H9 (cell line): ENCODE measurements at regions not wholly inside any gene's neighbourhood (a gene's known extent, or its start where the extent isn't known, plus 50 kb on each side); places are given as distances from the start of the nearest gene placed in this dataset.

Source experiments
- DNase-seq: peaks from one replicate; pipeline ENCODE4 v3.0.0-alpha.2; 2017
- H2AFZ ChIP-seq: one replicate; pipeline ENCODE4 v1.6.1; 2013; ENCODE audit warnings: mild to moderate bottlenecking, low read length, control low read depth, moderate library complexity
- H2AK5ac ChIP-seq: 2 replicates; pipeline ENCODE4 v1.6.1; 2013; ENCODE audit warnings: low read length, control low read depth, mixed read lengths; ENCODE audit not compliant: insufficient read length
- H2BK120ac ChIP-seq: one replicate; pipeline ENCODE4 v1.6.1; 2013; ENCODE audit warnings: low read depth, mild to moderate bottlenecking, low read length, control low read depth, inconsistent platforms; ENCODE audit not compliant: poor library complexity, severe bottlenecking
- H2BK12ac ChIP-seq: 2 replicates; pipeline ENCODE4 v1.6.1; 2013; ENCODE audit warnings: low read length, control low read depth, mixed read lengths, low read depth; ENCODE audit not compliant: insufficient read length
- H2BK15ac ChIP-seq: 2 replicates; pipeline ENCODE4 v1.6.1; 2013; ENCODE audit warnings: low read depth, low read length, control low read depth
- H2BK20ac ChIP-seq: one replicate; pipeline ENCODE4 v1.6.1; 2013; ENCODE audit warnings: low read depth, mild to moderate bottlenecking, low read length, control low read depth, inconsistent platforms; ENCODE audit not compliant: poor library complexity, severe bottlenecking
- H2BK5ac ChIP-seq: 2 replicates; pipeline ENCODE4 v1.6.1; 2013; ENCODE audit warnings: low read length, control low read depth, mixed read lengths; ENCODE audit not compliant: insufficient read length
- H3K14ac ChIP-seq: 2 replicates; pipeline ENCODE4 v1.6.1; 2013; ENCODE audit warnings: low read length, control low read depth; ENCODE audit not compliant: insufficient read depth
- H3K18ac ChIP-seq: 2 replicates; pipeline ENCODE4 v1.6.1; 2013; ENCODE audit warnings: low read depth, mild to moderate bottlenecking, mixed read lengths, low read length, control low read depth; ENCODE audit not compliant: insufficient read length
- H3K23ac ChIP-seq: 2 replicates; pipeline ENCODE4 v1.6.1; 2013; ENCODE audit warnings: low read length, control low read depth, mixed read lengths, low read depth; ENCODE audit not compliant: insufficient read length
- H3K23me2 ChIP-seq: 2 replicates; pipeline ENCODE4 v1.6.1; 2013; ENCODE audit warnings: low read depth, mild to moderate bottlenecking, mixed read lengths, low read length, control low read depth; ENCODE audit not compliant: insufficient read length, poor library complexity, severe bottlenecking
- H3K27ac ChIP-seq: 2 replicates; pipeline ENCODE4 v1.5.1; 2013; ENCODE audit warnings: low read length, control low read depth, mixed read lengths, low read depth; ENCODE audit not compliant: insufficient read length
- H3K27me3 ChIP-seq: 2 replicates; pipeline ENCODE4 v1.6.1; 2013; ENCODE audit warnings: low read length, control low read depth, inconsistent platforms; ENCODE audit not compliant: insufficient read depth
- H3K4ac ChIP-seq: 2 replicates; pipeline ENCODE4 v1.6.1; 2013; ENCODE audit warnings: low read depth, mild to moderate bottlenecking, control low read depth, inconsistent platforms, low read length, moderate library complexity
- H3K4me1 ChIP-seq: 2 replicates; pipeline ENCODE4 v1.6.1; 2013; ENCODE audit warnings: low read length, control low read depth, inconsistent platforms; ENCODE audit not compliant: insufficient read depth
- H3K4me2 ChIP-seq: 2 replicates; pipeline ENCODE4 v1.6.1; 2013; ENCODE audit warnings: low read length, control low read depth, mixed read lengths; ENCODE audit not compliant: insufficient read length, insufficient read depth
- H3K56ac ChIP-seq: 2 replicates; pipeline ENCODE4 v1.6.1; 2013; ENCODE audit warnings: low read depth, mild to moderate bottlenecking, mixed read lengths, low read length, control low read depth; ENCODE audit not compliant: insufficient read length
- H3K79me1 ChIP-seq: 2 replicates; pipeline ENCODE4 v1.6.1; 2013; ENCODE audit warnings: low read depth, mild to moderate bottlenecking, moderate library complexity, low read length, control low read depth, inconsistent platforms; ENCODE audit not compliant: insufficient read depth, poor library complexity, severe bottlenecking
- H3K79me2 ChIP-seq: 2 replicates; pipeline ENCODE4 v1.6.1; 2013; ENCODE audit warnings: low read length, control low read depth, inconsistent platforms; ENCODE audit not compliant: insufficient read depth
- H3K9ac ChIP-seq: 2 replicates; pipeline ENCODE4 v1.6.1; 2013; ENCODE audit warnings: low read length, control low read depth, mixed read lengths; ENCODE audit not compliant: insufficient read length; ENCODE audit errors: extremely low read depth
- H3K9me3 ChIP-seq: one replicate; pipeline ENCODE4 v1.6.1; 2013; ENCODE audit warnings: low read depth, low read length, inconsistent platforms; ENCODE audit not compliant: control insufficient read depth
- H3T11ph ChIP-seq: one replicate; pipeline ENCODE4 v1.6.1; 2013; ENCODE audit warnings: mild to moderate bottlenecking, low read length, control low read depth, inconsistent platforms
- H4K20me1 ChIP-seq: one replicate; pipeline ENCODE4 v1.6.1; 2013; ENCODE audit not compliant: control insufficient read depth, insufficient read length, insufficient read depth
- H4K5ac ChIP-seq: 2 replicates; pipeline ENCODE4 v1.6.1; 2013; ENCODE audit warnings: low read depth, mild to moderate bottlenecking, mixed read lengths, low read length, control low read depth; ENCODE audit not compliant: insufficient read length
- H4K8ac ChIP-seq: replicated peaks from 2 replicates; pipeline ENCODE4 v1.6.1; 2013; ENCODE audit warnings: low read length, control low read depth, mixed read lengths, low read depth; ENCODE audit not compliant: insufficient read length
- H4K91ac ChIP-seq: 2 replicates; pipeline ENCODE4 v1.6.1; 2013; ENCODE audit warnings: low read depth, mild to moderate bottlenecking, moderate library complexity, mixed read lengths, low read length, control low read depth; ENCODE audit not compliant: insufficient read length
- H3K27ac Mint-ChIP-seq, 3 experiments: 2 replicates in 2 of 3; 3 replicates in 1 of 3; pipeline ENCODE4 v1.8.0; 2020 to 2021; ENCODE audit warnings: mixed read lengths in 3 of 3, mild to moderate bottlenecking in 1 of 3, moderate library complexity in 1 of 3
- H3K27me3 Mint-ChIP-seq: 2 replicates; pipeline ENCODE4 v1.8.0; 2021; ENCODE audit warnings: low read depth, mild to moderate bottlenecking, moderate library complexity, mixed read lengths
- H3K36me3 Mint-ChIP-seq, 3 experiments: 2 replicates in 2 of 3; 3 replicates in 1 of 3; pipeline ENCODE4 v1.8.0; 2020 to 2021; ENCODE audit warnings: low read depth in 3 of 3, mixed read lengths in 3 of 3; ENCODE audit not compliant: insufficient read depth in 1 of 3
- H3K4me1 Mint-ChIP-seq, 2 experiments: 2 replicates each; pipeline ENCODE4 v1.8.0; 2020; ENCODE audit warnings: mixed read lengths in 2 of 2
- H3K4me3 Mint-ChIP-seq, 2 experiments: 2 replicates in 1 of 2; 3 replicates in 1 of 2; pipeline ENCODE4 v1.8.0; 2020 to 2021; ENCODE audit warnings: mild to moderate bottlenecking in 2 of 2, mixed read lengths in 2 of 2, moderate library complexity in 1 of 2
- H3K9me3 Mint-ChIP-seq, 2 experiments: 2 replicates in 1 of 2; 3 replicates in 1 of 2; pipeline ENCODE4 v1.8.0; 2020; ENCODE audit warnings: mild to moderate bottlenecking in 2 of 2, mixed read lengths in 2 of 2, moderate library complexity in 1 of 2
- WGBS: extraction: QIAGEN DNeasy Blood & Tissue Kit; methylation state at CpG from one replicate; pipeline ENCODE4 v1.1.7; 2013; ENCODE audit warnings: missing lambda C conversion rate, low lambda C conversion rate, mixed read lengths; ENCODE audit not compliant: insufficient read length; ENCODE audit errors: extremely low coverage; 5-methylcytosine and 5-hydroxymethylcytosine counted together
- TF ChIP-seq, protein P1 (sequence below): fragments of 200-600 bp; sonication (generic); conservative IDR thresholded peaks from 3 replicates; pipeline ENCODE4 v1.8.0; 2021; ENCODE audit warnings: antibody characterized with exemption, mild to moderate bottlenecking

DNA sequence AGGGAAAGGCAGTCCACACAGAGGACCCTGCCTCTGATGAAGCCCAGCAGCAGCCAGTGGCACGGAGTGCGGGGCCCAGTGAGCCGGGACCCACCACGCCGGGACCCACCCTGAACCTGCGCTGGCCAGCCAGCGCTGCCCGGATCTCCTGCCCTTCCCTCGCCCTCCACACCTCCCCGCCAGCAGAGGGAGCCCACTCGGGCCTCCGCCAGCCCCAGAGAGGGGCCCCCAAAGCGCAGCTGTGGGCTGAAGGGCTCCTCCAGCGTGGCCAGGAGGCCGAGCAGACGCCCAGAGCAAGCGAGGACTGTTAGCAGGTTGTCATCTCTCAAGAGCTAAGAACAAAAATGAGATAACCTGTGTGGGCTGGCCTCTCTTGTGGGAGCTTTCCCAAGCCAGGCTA, 81.3 kb upstream of the ATP10A start:
- Mint-ChIP-seq H3K4me3 (no peak overlapping the region), H3K36me3 (peaks cover 0 to 5% (median 0%) of the 10 kb centered on the region in 3 experiments; a peak in 2 of 7 replicates), H3K27me3 (no peaks in the 10 kb centered on the region; the same call in 1 of the 2 replicates), H3K4me1 (peaks cover 10 to 14% of the 10 kb centered on the region in 2 experiments), H3K9me3 (peaks cover 2 to 5% of the 10 kb centered on the region in 2 experiments; a peak in 3 of 5 replicates), H3K27ac (no peak overlapping the region)
- H3K23ac ChIP-seq: no peak overlapping the region
- no peak overlapping the region for H3K4ac ChIP-seq
- H2AK5ac ChIP-seq: no peak overlapping the region
- no peaks in the 10 kb centered on the region for H3K23me2 ChIP-seq
- H3K56ac ChIP-seq: no peak overlapping the region
- DNase-seq: no peak
- no peak overlapping the region for H3K18ac ChIP-seq
- no peak overlapping the region for H2BK5ac ChIP-seq
- no peak overlapping the region for H2BK12ac ChIP-seq
- H3K9me3 ChIP-seq: no peaks in the 10 kb centered on the region
- H3K14ac ChIP-seq: no peak overlapping the region
- H3K4me1 ChIP-seq: no peaks in the 10 kb centered on the region
- H3K9ac ChIP-seq: no peak overlapping the region
- no peak overlapping the region for H3K4me2 ChIP-seq
- TF ChIP-seq, protein P1, sequence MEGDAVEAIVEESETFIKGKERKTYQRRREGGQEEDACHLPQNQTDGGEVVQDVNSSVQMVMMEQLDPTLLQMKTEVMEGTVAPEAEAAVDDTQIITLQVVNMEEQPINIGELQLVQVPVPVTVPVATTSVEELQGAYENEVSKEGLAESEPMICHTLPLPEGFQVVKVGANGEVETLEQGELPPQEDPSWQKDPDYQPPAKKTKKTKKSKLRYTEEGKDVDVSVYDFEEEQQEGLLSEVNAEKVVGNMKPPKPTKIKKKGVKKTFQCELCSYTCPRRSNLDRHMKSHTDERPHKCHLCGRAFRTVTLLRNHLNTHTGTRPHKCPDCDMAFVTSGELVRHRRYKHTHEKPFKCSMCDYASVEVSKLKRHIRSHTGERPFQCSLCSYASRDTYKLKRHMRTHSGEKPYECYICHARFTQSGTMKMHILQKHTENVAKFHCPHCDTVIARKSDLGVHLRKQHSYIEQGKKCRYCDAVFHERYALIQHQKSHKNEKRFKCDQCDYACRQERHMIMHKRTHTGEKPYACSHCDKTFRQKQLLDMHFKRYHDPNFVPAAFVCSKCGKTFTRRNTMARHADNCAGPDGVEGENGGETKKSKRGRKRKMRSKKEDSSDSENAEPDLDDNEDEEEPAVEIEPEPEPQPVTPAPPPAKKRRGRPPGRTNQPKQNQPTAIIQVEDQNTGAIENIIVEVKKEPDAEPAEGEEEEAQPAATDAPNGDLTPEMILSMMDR: peak; percentile 43; the same call in 1 of the 3 replicates
- no peaks in the 10 kb centered on the region for H3K79me2 ChIP-seq
- WGBS: no CpG with 5 or more reads among the region's 17 CpGs
- H3K27me3 ChIP-seq: no peaks in the 10 kb centered on the region
- H3T11ph ChIP-seq: no peak overlapping the region
- H4K20me1 ChIP-seq: no peaks in the 10 kb centered on the region
- no peak overlapping the region for H4K8ac ChIP-seq
- H4K5ac ChIP-seq: no peak overlapping the region
- H2BK120ac ChIP-seq: no peak overlapping the region
- H2BK15ac ChIP-seq: no peak overlapping the region
- H3K27ac ChIP-seq: no peak overlapping the region
- no peak overlapping the region for H2AFZ ChIP-seq
- H2BK20ac ChIP-seq: no peak overlapping the region
- H3K79me1 ChIP-seq: no peaks in the 10 kb centered on the region
- H4K91ac ChIP-seq: no peak overlapping the region
